ENCODE measurements at regions not wholly inside any gene's neighbourhood (a gene's known extent, or its start where the extent isn't known, plus 50 kb on each side); places are given as distances from the start of the nearest gene placed in this dataset.

DNA sequence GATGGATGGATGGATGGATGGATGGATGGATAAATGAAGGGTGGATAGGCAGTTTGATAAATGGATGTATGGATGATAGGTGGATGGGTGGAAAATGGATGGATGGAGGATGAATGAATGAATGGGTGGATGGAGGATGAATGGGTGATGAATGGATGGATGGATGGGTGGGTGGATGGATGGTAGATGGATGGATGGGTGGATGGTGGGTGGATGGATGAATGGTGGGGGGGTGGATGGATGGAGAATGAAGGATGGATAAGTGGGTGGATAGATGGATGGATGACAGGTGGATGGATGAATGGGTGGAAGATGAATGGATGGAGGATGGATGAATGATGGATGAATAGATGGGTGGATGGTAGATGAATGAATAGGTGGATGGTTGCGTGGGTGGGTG, 70.1 kb upstream of the BCO1 start:
- H3K9me2 ChIP-seq (ENCODE audit: insufficient read depth) = no peaks in the 10 kb centered on the region
- no peak overlapping the region for H2AFZ ChIP-seq
- DNase-seq = no peak
- H3K4me1 ChIP-seq (ENCODE audit: insufficient read depth) = no peaks in the 10 kb centered on the region
- TF ChIP-seq EZH2phosphoT487 (IDR thresholded peaks at IDR 0.05; ENCODE audit: insufficient read depth, low read depth) (no peak), EZH2 (IDR thresholded peaks at IDR 0.05; ENCODE audit: insufficient read depth, poor library complexity, severe bottlenecking) (no peak)
- no peaks in the 10 kb centered on the region for H3K79me2 ChIP-seq (ENCODE audit: insufficient read depth)
- in situ Hi-C loops (cut with MboI) = no loop called here
- H3K27me3 ChIP-seq (replicated peaks; ENCODE audit: insufficient read depth) = peaks cover 4% of the 10 kb centered on the region; the same call in 1 of the 2 replicates
- no peak overlapping the region for H3K4me2 ChIP-seq (ENCODE audit: unreplicated experiment)
- H3F3A ChIP-seq (ENCODE audit: insufficient read depth) = no peaks in the 10 kb centered on the region
- H4K20me1 ChIP-seq (ENCODE audit: insufficient read depth) = no peaks in the 10 kb centered on the region
- no peak overlapping the region for H3K27ac ChIP-seq
- 42 to 45% methylated on average over 1 of the region's 1 CpG for WGBS, 2 experiments (ENCODE audit: low coverage in 1 of 2, low lambda C conversion rate in 2 of 2, missing lambda C conversion rate in 2 of 2)
- H3K9ac ChIP-seq = no peak overlapping the region
- H3K36me3 ChIP-seq (ENCODE audit: low read depth) = no peaks in the 10 kb centered on the region
- H3K4me3 ChIP-seq = no peak overlapping the region
- no peaks in the 10 kb centered on the region for H3K9me3 ChIP-seq (ENCODE audit: low read depth)

DNA sequence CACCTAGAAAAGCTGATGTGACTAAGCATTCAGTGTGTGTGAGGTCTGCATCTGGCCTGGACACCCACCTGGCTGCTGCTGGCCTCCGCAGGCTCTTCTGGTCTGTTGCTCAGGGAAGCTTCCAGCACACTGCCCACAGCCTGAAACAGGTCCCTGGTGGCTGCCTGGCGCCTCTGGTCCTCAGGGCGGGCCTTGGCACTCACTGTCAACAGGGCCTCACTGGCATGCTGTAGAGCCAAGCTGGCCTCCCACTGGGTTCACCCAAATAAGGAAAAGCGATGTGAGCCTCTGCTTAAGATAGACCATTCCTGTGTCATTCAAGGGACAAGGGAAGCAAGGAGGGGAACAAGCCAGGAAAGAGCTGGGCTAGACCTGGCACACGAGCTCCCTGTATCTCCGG, 70.6 kb upstream of the BCO1 start:
- Histone ChIP-seq H4K20me1 (ENCODE audit: insufficient read depth) (no peaks in the 10 kb centered on the region), H3K27me3 (replicated peaks; ENCODE audit: insufficient read depth) (peaks cover 4% of the 10 kb centered on the region; the same call in 1 of the 2 replicates), H3K4me1 (ENCODE audit: insufficient read depth) (no peaks in the 10 kb centered on the region), H3F3A (ENCODE audit: insufficient read depth) (no peaks in the 10 kb centered on the region), H3K9me2 (ENCODE audit: insufficient read depth) (no peaks in the 10 kb centered on the region), H3K36me3 (ENCODE audit: low read depth) (no peaks in the 10 kb centered on the region), H2AFZ (no peak overlapping the region), H3K4me3 (no peak overlapping the region), H3K4me2 (ENCODE audit: unreplicated experiment) (no peak overlapping the region), H3K79me2 (ENCODE audit: insufficient read depth) (no peaks in the 10 kb centered on the region), H3K9ac (no peak overlapping the region), H3K9me3 (ENCODE audit: low read depth) (no peaks in the 10 kb centered on the region), H3K27ac (no peak overlapping the region)
- no peak for DNase-seq
- WGBS, 2 experiments (ENCODE audit: low coverage in 1 of 2, low lambda C conversion rate in 2 of 2, missing lambda C conversion rate in 2 of 2) = 43 to 52% methylated on average over 6 of the region's 6 CpGs
- in situ Hi-C loops (cut with MboI) = no loop called here
- TF ChIP-seq EZH2phosphoT487 (IDR thresholded peaks at IDR 0.05; ENCODE audit: insufficient read depth, low read depth) (no peak), EZH2 (IDR thresholded peaks at IDR 0.05; ENCODE audit: insufficient read depth, poor library complexity, severe bottlenecking) (no peak)

DNA sequence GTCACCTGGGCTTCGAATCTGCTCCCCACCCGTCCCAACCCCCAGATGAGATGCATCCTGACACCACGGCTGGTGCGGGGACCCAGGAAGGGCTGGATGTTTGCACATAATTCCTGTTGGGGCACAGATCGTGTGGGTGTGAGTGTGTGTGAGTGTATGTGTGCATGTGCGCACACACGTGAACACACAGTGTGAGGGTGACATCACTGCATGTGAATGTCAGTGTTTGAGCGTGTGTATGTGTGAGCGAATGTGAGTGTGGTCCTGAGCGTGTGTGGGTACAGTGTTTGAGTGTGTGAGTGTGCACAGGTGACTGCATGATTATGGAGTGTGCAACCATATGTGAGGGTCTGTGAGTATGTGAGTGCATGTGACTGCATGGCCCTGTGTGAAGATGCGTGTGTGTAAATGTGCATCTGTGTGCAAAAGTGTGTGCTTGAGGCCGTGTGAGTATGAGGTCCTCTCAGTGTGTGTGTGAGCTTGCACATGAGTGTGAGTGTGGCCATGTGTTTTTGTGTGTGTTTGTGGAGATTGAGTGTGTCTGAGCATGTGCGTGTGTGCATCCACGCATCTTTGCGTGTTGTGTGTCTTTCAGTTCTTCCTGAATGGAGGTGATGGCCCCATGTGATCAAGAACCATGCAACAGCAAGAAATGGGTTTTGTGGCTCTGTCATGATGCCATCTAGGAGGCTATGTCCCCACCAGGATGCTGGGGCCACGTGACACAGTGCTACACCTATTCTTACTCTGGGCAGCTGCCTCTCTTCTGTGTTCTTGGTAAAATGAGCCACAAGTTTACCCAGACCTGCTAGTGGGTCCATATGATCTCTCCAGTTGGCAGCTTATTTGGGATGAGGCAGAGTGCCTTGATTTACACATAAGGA, 70.5 kb upstream of the GCSH start:
- Histone ChIP-seq H3K36me3 (ENCODE audit: low read depth) (no peaks in the 10 kb centered on the region), H2AFZ (no peak overlapping the region), H3K79me2 (ENCODE audit: insufficient read depth) (no peaks in the 10 kb centered on the region), H3K27ac (no peak overlapping the region), H4K20me1 (ENCODE audit: insufficient read depth) (no peaks in the 10 kb centered on the region), H3K27me3 (replicated peaks; ENCODE audit: insufficient read depth) (peaks cover 4% of the 10 kb centered on the region; the same call in 1 of the 2 replicates), H3K9me2 (ENCODE audit: insufficient read depth) (no peaks in the 10 kb centered on the region), H3K9ac (no peak overlapping the region), H3F3A (ENCODE audit: insufficient read depth) (no peaks in the 10 kb centered on the region), H3K4me2 (ENCODE audit: unreplicated experiment) (no peak overlapping the region), H3K4me1 (ENCODE audit: insufficient read depth) (no peaks in the 10 kb centered on the region), H3K9me3 (ENCODE audit: low read depth) (no peaks in the 10 kb centered on the region), H3K4me3 (no peak overlapping the region)
- in situ Hi-C loops (cut with MboI) = no loop called here
- TF ChIP-seq EZH2 (IDR thresholded peaks at IDR 0.05; ENCODE audit: insufficient read depth, poor library complexity, severe bottlenecking) (no peak), EZH2phosphoT487 (IDR thresholded peaks at IDR 0.05; ENCODE audit: insufficient read depth, low read depth) (no peak)
- DNase-seq = no peak
- 55 to 58% methylated on average over 14 to 16 of the region's 16 CpGs for WGBS, 2 experiments (ENCODE audit: low coverage in 1 of 2, low lambda C conversion rate in 2 of 2, missing lambda C conversion rate in 2 of 2)

DNA sequence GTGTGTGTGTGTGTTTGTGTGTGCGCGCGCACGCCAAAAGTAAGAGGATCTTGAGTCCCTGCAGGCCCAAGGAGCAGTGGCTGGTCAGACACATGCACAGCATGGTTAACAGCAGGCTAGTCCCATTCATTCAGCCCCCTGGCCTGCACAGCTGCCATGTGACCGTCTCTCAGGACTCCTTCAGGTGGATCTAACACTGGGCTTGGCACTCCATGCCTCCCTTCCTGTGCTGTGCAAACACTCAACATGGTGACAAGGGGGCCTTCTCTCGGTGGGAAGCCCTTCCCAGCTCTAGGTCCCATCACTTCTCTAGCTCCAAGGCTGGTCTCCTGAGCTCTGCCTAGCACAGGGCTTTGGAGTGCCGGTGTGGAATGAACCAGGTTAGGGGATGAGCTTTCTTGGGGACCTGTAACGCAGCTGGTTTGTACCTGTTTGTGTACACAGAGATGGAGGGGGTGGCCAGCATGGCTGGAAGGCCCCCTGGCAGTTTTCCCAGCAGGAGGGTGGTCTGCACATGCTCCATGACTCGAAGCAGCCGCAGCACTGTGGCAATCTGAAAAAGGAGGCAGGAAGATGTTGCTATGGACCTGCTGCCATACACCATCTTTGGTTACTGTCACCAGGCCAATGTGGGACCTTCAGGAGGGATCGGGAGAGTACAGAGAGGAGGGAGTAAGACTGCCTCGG, 69.4 kb upstream of the GCSH start:
- H3K27me3 ChIP-seq (replicated peaks; ENCODE audit: insufficient read depth) = peaks cover 4% of the 10 kb centered on the region; the same call in 1 of the 2 replicates

More for the DNA sequence above, 69.4 kb upstream of the GCSH start:
- Histone ChIP-seq H4K20me1 (ENCODE audit: insufficient read depth) (no peaks in the 10 kb centered on the region), H3K79me2 (ENCODE audit: insufficient read depth) (no peaks in the 10 kb centered on the region), H3K9ac (no peak overlapping the region), H3K4me3 (no peak overlapping the region), H2AFZ (no peak overlapping the region), H3K4me2 (ENCODE audit: unreplicated experiment) (no peak overlapping the region), H3K36me3 (ENCODE audit: low read depth) (no peaks in the 10 kb centered on the region), H3K9me3 (ENCODE audit: low read depth) (no peaks in the 10 kb centered on the region), H3K9me2 (ENCODE audit: insufficient read depth) (no peaks in the 10 kb centered on the region), H3K4me1 (ENCODE audit: insufficient read depth) (no peaks in the 10 kb centered on the region), H3K27ac (no peak overlapping the region), H3F3A (ENCODE audit: insufficient read depth) (no peaks in the 10 kb centered on the region)
- no peak for DNase-seq
- in situ Hi-C loops (cut with MboI) = no loop called here
- WGBS, 2 experiments (ENCODE audit: low coverage in 1 of 2, low lambda C conversion rate in 2 of 2, missing lambda C conversion rate in 2 of 2) = 55 to 57% methylated on average over 12 of the region's 12 CpGs
- TF ChIP-seq EZH2phosphoT487 (IDR thresholded peaks at IDR 0.05; ENCODE audit: insufficient read depth, low read depth) (no peak), EZH2 (IDR thresholded peaks at IDR 0.05; ENCODE audit: insufficient read depth, poor library complexity, severe bottlenecking) (no peak)

Data from GM23248 (cell line).